Astrocyte of the spinal cord (primary cell): ENCODE measurements at regions not wholly inside any gene's neighbourhood (a gene's known extent, or its start where the extent isn't known, plus 50 kb on each side); places are given as distances from the start of the nearest gene placed in this dataset.

Source experiments
- DNase-seq: peaks from one replicate; pipeline ENCODE4 v3.0.0; 2011; ENCODE audit warnings: low read depth, low spot score
- H3K4me3 ChIP-seq: 2 replicates; pipeline ENCODE4 v1.5.1; 2011; ENCODE audit warnings: low read depth, mild to moderate bottlenecking, low read length, moderate library complexity
- in situ Hi-C: cut with HindIII; loops from 2 replicates; pipeline ENCODE4 v1.10.0; 2017; ENCODE audit warnings: low sequenced_read_pairs
- TF ChIP-seq, protein P1 (sequence below): IDR thresholded peaks from 2 replicates; pipeline ENCODE4 v1.5.1; 2012; ENCODE audit warnings: low read depth, mild to moderate bottlenecking, low read length, inconsistent platforms

DNA sequence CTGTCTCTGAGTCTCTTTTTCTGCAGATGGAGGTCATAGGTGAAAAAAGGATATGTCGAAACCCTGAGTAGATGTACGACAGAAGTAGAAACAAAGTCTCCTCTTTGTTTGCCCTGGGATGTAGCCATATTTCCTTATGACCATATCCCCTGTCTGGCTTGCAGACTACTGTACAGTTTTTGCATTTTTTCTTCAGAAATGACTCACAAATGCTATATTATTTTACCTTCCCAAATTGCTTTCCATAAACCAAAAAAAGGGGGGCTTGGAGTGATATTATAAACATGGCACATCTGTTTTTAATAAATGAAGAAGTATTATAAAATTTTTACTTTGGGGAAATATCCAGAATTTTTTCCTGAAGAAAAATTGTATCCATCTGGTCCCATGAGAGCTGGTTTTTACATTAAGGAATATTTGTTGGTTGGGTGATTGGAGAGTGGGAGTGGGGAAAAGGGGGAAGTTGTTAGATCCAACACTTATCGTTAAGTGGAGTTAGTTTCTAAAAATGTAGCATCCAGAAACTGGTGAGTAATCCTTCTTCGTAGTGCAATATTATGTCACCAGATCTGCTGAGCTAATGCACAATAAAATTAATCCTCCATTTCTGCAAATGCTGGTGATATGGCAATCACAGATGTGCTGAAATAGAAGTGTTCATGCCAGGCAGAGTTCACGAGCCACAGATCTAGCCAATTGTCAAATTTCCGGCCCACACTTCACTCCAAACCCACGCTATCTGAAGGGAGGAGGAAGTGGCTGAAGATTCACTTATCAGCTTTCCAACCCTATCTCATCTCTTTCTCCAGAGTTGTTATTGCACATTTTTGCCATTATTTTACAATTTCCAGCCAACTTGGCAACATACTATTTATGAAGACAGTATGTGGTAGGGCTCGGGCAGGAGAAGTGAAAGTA is 313.6 kb upstream of the ATP11B start:
- TF ChIP-seq, protein P1, sequence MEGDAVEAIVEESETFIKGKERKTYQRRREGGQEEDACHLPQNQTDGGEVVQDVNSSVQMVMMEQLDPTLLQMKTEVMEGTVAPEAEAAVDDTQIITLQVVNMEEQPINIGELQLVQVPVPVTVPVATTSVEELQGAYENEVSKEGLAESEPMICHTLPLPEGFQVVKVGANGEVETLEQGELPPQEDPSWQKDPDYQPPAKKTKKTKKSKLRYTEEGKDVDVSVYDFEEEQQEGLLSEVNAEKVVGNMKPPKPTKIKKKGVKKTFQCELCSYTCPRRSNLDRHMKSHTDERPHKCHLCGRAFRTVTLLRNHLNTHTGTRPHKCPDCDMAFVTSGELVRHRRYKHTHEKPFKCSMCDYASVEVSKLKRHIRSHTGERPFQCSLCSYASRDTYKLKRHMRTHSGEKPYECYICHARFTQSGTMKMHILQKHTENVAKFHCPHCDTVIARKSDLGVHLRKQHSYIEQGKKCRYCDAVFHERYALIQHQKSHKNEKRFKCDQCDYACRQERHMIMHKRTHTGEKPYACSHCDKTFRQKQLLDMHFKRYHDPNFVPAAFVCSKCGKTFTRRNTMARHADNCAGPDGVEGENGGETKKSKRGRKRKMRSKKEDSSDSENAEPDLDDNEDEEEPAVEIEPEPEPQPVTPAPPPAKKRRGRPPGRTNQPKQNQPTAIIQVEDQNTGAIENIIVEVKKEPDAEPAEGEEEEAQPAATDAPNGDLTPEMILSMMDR = no peak
- peak; percentile 33 for DNase-seq
- H3K4me3 ChIP-seq = no peak overlapping the region
- in situ Hi-C loops = no loop called here

DNA sequence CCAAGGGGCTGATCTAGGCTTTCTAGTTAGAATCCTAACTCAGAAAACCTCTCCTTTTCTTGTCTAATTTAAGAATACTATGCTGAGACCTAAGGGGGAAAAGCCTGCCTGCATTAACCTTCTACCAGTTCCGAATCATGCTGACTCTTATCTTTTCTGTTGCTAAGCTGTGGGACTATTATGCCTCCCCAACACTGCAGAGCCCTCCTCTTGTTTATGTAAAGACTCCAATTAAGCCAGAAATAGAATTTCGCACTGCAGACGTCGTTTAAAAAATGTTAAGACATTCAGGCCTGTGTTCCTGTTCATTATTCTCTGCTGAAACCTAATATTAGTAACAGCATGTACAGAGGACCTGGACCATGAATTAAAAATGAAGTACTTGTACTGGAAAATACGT is 310.6 kb upstream of the ATP11B start:
- no peak for DNase-seq
- in situ Hi-C loops = no loop called here

DNA sequence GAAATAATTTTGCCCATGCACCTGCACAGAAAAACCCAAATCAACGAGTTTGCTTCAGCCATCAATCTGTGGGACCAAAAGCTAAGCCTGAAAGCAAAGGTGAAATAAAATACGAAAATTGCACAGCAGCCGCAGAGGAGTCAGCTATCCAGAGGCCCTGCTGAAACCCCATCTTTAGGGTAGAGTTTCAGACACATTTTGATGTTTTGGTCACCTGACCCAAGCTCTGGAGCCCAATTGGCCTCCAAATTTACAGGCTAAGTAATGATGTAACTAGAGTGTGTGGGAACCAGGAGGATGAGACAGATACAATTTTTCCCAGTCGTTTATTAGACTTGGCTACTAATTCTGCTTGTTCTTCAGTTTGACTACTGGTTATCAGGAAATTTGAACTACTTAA is 308.6 kb upstream of the ATP11B start:
- in situ Hi-C loops = no loop called here
- H3K4me3 ChIP-seq = no peak overlapping the region
- no peak for DNase-seq
- TF ChIP-seq, protein P1 = no peak

More for the DNA sequence above, 310.6 kb upstream of the ATP11B start:
- TF ChIP-seq, protein P1 = no peak
- no peak overlapping the region for H3K4me3 ChIP-seq

DNA sequence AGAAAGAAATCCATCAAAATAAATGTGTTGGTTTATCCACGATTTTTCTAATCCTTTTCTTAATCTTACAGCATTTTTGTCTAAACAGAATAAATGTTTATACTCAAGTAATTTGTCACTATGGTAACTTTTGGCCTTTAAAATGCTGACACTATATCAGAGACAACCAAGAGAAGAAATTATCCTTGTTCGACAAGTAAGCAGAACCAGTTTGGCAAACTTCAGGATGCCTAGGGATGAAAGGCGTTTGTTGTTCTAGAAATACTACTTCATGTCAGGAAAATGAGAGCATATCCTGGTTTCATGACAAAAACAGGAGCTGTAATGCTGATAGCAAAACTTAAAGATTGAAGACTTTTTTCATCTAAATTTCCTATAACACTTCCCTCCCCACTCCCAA is 308.0 kb upstream of the ATP11B start:
- TF ChIP-seq, protein P1 = no peak
- in situ Hi-C loops = no loop called here
- DNase-seq = no peak
- no peak overlapping the region for H3K4me3 ChIP-seq

DNA sequence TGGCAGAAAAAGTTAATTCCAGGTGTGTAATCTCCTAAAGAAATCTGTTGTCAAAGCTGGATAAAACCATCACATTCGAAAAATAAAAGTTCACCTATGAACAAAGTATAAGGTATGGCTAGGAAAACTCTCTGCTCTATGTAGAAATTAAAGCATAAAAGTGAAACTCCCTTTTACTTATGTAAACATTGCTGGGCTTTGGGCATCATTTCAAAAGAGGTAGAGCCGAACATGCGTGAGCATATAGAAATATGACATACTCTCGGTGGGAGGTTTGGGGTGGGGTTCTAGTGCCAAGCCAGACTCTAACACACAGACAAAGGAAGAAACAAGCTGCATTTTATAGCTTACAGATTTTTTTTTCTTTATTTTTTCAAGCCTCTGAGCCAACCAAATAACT is 306.8 kb upstream of the ATP11B start:
- H3K4me3 ChIP-seq = no peak overlapping the region
- in situ Hi-C loops = no loop called here
- TF ChIP-seq, protein P1 = no peak
- DNase-seq = no peak

DNA sequence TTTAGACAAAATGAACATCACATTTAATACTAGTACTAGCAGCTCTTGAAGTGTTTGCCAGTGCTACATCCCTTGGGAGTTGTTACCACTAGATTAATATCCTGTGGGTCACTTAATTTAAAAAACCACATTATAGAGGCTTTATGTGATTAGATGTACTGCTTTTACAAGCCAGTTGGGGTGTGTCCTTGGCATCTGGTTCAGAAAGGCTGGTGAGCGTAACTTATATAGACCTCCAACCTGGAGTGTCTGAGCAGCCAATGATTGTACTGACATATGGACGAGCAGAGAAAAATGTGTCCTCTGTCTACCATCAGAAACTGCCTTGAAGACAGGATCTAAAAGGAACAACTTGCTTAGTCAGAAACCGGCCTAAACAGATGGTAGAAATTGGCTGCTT is 306.2 kb upstream of the ATP11B start:
- TF ChIP-seq, protein P1 = no peak
- in situ Hi-C loops = no loop called here
- no peak overlapping the region for H3K4me3 ChIP-seq
- DNase-seq = no peak
